HG03575 (cell line): ENCODE measurements at regions not wholly inside any gene's neighbourhood (a gene's known extent, or its start where the extent isn't known, plus 50 kb on each side); places are given as distances from the start of the nearest gene placed in this dataset.
"Not testable (repeated sequence)": the region's sequence is repeated elsewhere in the genome, so short reads cannot be mapped to it uniquely, and the experiment has no call there.

Source experiments
- ATAC-seq: cut with Tn5 transposase; IDR thresholded peaks from one replicate; pipeline ENCODE4 v1.9.1; 2021; ENCODE audit not compliant: unreplicated experiment, insufficient number of reproducible peaks, low FRiP score; ENCODE audit errors: extremely low read depth

DNA sequence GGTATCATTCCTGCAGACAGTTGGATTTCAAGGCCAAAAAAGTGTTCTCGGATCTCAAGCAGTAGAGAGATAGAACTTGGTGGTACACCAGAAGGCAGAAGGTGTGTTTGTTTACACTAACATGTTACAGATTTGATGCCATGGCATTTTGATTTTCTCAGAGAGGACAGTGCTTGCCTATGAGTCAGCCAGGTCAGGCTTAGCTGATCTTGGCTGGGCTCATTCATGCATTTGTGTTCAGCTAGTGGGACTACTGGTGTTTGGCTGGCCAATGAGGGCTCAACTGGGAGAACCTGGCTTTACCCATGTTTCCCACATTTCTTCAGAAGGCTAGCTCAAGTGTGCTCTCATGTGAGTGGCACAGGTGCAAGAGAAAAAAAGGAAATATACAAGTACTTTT lies 162.0 kb downstream of the C1D start:
- no peak for ATAC-seq

DNA sequence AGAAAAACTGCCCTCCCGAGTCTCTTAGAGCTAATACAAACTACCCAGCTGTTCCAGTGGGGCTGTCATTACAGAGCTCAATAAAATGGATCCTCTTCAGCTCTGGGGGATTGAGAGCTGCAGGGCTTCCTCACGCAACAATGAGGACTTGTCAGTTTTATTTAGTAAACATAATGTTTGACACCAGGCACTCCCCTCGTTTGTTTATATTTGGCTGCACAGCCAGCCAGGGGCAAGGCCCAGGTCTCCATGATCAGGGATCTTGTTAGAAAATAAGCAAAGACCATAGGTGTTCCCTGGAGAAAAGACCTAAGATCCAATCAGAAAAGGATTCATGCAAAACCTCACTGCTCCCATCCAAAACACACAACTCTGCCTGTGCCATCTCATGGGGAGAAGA lies 158.2 kb downstream of the C1D start:
- no peak for ATAC-seq

DNA sequence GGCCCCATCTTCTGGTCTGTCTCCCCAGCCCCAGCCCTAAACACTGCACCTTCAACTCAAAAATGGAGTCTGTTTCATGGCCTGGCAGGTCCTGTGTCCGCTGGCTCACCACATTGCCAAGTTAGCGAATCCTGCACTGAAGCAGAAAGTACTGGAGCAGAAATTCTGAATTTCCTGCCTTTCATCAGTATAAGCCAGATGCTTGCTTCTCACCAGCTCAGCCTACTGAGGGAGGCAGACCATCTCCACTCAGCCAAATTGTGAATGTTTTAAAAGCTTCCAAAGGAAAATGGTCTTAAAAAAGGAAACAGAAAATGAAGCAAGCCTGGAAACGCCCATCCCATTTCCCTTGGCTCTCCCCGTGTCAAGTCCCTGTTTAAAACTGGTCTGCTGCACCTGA lies 157.8 kb downstream of the C1D start:
- ATAC-seq, result no peak

DNA sequence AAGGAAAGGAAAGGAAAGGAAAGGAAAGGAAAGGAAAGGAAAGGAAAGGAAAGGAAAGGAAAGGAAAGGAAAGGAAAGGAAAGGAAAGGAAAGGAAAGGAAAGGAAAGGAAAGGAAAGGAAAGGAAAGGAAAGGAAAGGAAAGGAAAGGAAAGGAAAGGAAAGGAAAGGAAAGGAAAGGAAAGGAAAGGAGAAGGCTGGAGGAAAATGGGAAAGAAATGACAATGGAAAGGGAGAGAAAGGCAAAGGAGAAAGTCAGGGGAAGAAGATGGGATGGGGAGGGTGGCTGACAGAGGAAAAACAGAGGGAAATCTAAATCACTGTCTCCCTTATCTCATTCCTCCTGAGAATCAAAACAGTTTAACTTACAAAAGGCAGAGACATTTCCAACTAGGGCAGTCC lies 156.3 kb downstream of the C1D start:
- not testable (repeated sequence) for ATAC-seq

DNA sequence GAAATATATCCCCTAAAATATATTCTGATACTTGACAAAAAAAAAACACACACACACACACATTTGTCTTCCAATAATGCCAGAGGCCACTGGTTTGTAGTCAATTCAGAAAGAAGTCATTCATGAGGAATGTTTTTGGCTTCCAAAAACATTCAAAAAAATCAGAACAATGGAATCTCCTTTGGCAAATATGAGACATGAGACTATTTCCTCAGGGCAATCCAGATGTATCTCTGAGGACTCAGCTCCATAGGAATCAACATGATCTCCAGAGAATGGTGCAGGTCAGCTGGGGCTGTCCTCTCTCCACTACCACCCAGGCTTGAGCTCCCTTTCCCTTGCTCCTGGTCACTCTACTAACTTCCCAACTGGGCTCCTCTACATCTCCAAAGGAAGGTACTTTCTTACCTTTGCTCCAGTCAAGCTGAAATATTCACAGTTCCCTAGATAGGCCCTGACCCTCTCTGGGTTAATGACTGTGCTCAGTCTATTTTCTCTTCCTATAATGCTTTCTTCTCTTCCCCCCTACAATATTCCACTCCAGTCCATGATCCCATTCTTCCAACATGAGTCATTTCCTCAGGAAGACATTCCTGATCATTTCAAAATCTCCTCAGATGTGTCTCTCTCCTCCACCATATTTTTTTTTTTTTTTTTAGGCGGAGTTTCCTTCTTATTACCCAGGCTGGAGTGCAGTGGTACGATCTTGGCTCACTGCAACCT lies 145.3 kb downstream of the C1D start:
- ATAC-seq, result no peak

DNA sequence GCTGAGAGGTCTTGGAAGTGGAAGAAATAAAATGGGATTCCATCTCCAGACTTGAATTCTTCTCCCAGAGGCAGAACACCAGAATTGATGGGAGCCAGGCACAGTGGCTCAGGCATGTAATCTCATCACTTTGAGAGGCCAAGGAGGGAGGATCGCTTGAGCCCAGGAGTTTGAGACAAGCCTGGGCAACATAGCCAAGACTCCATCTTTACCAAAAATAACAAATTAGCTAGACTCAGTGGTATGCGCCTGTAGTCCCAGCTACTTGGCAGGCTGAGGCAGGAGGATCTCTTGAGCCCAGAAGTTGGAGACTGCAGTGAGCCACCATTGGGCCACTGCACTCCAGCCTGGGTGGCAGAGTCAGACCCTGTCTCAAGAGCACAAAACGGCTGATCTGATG lies 144.3 kb downstream of the C1D start:
- ATAC-seq, result no peak

DNA sequence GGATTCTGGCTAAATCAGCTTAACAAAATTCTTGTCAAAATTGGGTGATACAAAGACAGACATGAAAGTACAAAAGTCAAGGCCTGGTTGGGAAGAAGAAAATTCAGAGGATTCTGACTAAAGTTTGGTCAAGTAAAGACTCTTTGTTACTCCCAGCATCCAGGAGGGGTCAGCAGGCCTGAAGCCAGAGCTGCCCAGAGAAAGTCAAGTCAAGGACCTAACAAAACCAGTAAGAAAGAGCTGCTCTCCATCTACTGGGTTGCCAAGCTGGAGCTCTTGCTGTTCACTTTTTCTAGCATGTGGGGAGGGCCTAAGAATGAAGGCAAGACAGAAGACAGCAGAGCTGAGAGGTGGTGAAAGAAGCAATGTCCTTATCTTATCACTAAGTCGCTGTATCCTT lies 143.3 kb downstream of the C1D start:
- ATAC-seq, result no peak

DNA sequence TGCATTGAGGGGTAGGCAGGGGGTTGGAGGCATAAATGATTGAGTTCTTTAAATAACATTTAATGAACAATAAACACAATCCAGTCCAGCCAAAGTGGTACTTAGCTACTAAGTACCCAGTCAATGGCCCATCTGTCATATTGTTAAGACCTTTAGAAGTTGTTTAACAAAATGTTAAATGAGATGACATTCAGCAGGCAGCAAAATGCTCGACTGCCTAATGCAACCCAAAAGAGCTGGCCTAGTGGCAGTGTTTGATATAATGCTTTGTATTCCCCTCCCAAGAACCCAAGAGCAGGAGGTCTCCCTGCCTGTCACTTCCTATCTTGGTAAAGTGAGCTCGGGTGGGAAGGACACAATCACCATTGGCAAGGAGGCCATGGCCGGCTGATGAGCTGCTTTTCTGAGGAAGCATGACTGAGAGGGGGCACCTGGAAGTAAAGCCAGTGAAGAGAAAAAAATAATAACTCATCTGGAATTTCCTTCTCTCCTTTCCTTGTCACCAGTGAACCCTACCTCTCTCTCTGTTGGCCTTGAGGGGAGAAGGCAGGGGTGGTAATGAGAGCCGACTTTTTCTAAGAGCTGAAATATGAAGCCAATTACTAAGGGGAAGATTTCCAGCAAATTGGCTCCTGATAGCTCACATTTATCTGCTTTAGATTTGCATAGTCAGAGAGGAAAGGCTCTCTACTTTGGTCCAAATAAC lies 140.6 kb downstream of the C1D start:
- no peak for ATAC-seq

DNA sequence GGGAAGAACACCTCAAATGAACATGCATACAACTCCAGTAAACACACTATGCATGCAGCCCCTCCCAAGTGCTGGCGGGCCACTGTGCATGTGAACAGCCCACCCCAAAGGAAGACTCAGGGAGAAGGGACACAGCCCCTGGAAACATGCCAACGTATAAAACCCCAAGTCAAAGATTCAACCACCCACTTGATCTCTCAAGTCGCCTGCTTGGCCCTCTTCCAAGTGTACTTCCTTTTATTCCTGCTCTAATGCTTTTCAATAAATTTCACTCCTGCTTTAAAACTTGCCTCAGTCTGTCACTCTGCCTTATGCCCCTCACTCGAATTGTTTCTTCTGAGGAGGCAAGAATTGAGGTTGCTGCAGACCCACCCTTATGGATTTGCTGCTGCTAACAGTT lies 139.1 kb downstream of the C1D start:
- ATAC-seq, result no peak

DNA sequence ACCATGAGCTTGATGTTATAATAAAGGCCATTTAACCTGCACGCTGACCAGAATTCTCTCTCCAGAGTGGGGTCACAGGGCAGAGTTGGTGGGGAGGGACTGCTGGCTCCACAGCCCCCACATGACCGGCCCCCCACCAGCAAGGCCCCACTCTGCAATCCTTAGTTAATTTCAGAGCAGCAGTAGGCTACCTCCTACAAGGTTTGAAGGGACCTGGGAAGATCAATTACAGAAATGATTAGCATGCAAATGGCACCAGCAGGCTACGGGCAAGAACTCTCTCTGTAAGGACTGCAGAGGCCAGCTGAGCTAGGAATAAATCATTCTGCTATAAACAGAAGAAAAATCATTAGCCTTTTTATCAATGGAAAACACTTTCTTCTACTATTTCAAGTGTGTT lies 135.3 kb downstream of the C1D start:
- ATAC-seq, result no peak

DNA sequence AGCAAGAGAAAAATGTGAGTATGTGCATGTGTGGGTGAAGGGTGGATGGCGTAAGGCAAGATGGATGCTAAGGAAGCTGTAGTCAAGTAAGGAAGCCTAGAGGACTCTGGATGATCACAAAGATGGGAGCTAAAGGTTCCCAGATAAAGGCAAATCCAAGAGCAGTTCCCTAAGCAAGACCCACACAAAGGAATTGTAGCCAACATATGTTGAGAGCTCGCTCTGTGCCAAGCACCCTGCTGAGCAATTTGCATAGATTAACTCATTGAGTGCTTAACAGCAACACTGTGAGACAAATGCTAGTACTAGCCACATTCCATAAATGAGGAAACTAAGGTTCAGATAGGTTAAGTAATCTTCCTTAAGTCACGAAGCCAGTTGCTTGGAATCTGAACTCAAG lies 132.6 kb downstream of the C1D start:
- no peak for ATAC-seq

DNA sequence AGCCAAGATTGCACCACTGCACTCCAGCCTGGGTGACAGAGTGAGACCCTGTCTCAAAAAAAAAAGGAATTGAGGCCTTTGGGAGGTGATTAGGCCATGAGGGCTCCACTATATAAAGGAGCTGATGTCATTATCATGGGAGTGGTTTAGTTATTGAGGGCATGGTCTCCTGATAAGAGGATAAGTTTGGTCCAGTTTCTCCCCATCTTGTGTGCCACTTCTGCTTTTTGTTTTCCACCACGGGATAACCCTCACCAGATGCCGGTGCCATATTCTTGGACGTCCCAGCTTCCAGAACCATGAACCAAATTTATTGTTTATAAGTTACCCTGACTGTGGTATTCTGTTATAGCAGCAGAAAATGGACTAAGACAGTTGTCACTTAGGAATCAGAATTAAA lies 125.8 kb downstream of the C1D start:
- no peak for ATAC-seq

DNA sequence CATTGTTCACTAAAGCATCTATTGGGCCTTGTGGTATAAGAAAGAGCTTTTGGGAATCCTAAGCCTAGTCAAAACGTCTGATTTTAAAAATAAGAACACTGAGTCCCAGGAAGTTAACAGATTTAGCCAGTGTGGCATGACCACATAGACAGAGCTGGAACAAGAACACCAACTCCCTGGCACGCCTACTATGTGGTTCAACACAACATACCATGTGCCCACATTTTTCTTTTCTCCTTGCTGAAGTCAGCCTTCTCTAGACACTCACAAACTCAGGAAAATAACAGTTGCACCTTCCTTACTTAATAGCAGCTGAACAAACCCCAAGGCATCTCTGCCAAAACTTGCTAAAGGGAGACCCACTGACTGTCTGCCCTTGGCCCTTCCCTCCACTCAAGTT lies 124.8 kb downstream of the C1D start:
- ATAC-seq, result no peak

DNA sequence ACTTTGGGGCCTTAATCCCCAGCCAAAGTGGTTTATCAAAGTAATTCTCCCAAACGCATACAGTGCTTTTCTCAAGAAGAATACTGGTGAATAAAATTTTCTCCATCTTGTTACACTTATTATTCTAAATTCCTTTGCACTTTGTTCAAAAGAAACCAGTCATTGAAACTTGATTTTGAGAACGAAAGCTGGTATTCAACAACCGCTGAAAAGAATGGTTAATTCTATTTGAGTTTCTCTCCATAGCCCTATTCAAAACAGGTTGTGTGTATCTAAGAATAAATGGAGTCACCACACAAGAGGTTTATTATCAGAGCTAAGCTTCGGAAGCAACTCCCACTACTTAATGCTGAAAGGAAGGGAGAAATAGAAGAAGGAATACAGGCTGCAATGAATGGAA lies 117.7 kb downstream of the C1D start:
- ATAC-seq, result no peak

DNA sequence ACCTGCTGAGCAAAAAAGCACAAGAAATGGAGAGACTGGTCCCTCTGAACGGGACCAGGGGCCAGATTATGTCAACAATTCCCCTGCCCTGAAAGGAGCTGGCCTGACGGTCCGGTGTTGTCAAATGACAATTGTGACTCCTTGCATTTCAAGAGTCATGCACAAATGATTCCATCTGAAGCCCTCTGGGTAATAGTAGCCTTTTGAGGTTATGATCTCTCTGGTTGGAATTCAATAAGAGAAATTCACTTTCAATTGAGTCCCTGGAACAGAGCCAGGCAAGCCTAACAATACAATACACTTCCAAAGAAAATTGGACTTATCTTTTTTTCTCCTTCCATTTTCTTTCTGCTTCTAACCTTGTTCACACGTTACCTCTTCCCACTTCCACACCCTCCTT lies 116.9 kb downstream of the C1D start:
- no peak for ATAC-seq

DNA sequence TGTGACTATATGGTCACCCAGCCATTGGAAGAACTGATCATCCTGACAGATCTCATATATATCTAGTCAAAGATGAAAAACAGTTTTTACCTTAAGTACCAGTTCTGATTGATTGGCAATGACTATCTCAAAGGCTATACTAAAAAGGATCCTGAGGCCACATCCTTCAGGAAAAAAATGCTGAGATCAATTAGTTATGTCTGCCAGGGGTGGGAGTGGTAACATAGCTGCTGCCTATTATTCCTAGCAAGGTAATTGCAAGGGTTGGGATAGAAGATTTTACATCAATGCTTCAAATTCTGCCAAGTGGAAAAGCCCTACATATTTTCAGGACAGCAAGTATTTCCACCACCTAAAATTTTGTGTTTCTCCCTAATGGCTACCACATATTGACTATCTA lies 114.7 kb downstream of the C1D start:
- ATAC-seq, result no peak

DNA sequence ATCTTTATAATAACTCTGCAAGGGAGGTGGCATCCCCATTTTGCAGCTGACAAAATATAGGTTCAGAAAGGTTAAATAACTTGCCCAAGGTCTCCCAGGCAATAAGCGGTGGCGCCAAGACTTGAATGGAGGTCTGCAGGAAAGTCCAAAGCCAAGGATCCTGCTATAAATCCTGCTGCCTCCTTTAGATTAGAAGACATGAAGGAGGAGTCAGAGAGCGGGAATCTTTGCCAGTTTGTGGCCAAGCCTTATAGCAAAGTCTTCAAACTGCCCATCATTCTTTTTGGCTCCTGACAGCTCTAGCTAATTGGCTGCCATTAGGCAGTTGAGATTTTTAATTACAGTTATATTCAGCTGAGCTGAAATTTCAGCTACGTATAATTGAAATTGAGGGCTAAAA lies 114.3 kb downstream of the C1D start:
- no peak for ATAC-seq

DNA sequence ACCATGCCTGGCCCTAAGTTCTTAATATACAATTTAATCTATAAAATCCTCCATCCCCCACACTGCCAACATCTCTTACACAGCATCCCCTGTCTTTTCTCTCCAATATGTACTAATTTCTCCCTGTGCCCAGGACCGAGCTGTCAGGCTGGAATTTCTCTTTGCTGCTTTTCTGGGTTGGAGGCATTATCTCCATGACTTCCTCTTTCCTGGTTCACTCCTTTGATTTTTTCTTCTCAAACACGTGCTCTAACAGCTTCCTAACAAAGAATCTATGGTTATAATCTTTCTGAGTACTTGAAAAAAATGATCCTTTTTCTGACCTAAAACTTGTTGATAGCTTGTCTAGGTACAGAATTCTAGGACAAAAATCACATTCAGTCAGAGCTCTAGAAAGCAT lies 112.8 kb downstream of the C1D start:
- no peak for ATAC-seq

DNA sequence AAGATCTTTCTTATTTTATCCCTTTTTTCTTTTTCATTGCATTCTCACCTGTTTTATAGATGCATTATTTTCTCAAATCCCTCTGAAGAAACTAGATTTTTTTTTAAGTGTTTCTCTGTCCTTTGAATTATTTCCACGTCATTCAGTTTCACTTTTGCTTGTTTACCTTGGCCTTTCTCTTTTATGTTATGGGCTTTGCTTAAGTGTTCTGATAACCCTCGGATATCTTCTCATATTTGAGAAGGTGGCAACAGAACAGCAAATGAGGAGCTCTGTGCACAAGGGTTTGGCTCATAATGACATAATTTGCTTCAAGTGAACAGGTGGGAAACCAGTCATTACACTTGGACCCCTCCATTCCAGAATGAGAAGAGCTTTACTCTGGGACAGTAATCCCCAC lies 111.9 kb downstream of the C1D start:
- ATAC-seq, result no peak

DNA sequence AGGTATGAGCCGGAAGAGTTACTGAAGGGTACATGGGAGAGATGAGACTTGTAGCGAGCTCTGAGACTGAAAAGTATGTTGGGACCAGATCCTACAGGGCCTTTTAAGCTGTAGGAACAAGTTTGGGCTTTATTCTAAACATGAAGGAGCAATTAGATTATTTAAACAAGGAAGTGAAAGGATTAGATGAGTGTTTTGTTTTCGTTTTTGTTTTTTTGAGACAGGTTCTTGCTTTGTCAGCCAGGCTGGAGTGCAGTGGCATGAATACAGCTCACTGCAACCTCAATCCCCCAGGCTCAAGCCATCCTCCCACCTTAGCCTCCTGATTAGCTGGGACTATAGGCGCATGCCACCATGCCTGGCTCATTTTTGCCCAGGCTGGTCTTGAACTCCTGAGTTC lies 110.7 kb downstream of the C1D start:
- ATAC-seq, result peak; percentile 47
